ENCODE measurements at regions not wholly inside any gene's neighbourhood (a gene's known extent, or its start where the extent isn't known, plus 50 kb on each side); places are given as distances from the start of the nearest gene placed in this dataset.

DNA sequence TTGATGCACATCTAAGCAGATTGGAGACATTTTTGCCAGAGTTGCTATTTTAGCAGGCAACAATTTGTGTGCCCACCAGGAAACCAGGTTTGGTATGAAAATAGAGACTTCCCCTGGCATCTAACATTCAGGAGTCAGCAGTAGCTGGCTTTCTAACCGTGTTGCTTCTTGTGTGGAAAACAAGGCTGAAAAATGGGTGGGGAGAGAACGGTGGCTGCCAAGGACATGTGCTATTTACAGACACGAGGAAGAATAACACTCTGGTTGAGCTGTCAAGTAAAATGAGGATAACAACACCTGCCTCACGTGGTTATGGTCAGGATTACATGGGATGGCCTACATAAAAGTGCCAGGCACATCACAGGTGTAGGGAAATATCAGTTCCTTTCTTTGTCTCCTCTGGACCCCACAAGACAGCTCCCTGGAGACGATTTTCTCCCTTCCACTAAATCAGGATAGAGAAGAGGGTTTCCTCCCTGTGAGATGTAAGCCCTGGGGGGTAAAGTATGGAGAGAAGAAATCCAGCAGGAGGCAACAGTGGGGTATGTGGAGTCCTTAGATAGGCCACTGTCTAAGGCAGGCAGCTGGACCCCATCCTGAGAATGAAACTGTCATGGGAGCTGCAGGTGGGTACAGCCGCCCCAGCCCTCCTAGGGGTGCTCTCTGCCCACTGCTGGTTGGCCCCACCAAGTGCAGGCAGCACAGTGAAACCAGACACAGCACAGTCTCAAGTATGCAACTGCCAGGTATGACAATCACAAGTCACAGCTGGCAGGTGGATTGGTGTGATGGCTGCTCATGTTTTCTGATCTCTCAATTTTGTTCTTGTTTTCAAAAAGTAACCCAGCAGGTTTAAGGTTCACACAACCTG, 80.3 kb downstream of the TENT5C start:
- Histone ChIP-seq H3K27ac (peak overlapping the region; percentile 30; the same call in 1 of the 2 replicates), H4K20me1 (ENCODE audit: insufficient read depth) (no peaks in the 10 kb centered on the region), H3K4me3 (IDR thresholded peaks at IDR 0.05; ENCODE audit: insufficient read depth, low read depth, low read length) (no peak overlapping the region), H3K27me3 (ENCODE audit: insufficient read depth, low read depth) (no peaks in the 10 kb centered on the region), H3K79me2 (ENCODE audit: insufficient read depth, low read depth) (no peaks in the 10 kb centered on the region), H3K4me2 (peak overlapping the region; percentile 42; the same call in 1 of the 2 replicates), H3K36me3 (ENCODE audit: insufficient read depth) (no peaks in the 10 kb centered on the region), H3K4me1 (ENCODE audit: low read depth, poor library complexity, severe bottlenecking) (peaks cover 41% of the 10 kb centered on the region), H3K9ac (no peak overlapping the region), H2AFZ (ENCODE audit: low read depth) (no peak overlapping the region)
- TF ChIP-seq, protein P1, sequence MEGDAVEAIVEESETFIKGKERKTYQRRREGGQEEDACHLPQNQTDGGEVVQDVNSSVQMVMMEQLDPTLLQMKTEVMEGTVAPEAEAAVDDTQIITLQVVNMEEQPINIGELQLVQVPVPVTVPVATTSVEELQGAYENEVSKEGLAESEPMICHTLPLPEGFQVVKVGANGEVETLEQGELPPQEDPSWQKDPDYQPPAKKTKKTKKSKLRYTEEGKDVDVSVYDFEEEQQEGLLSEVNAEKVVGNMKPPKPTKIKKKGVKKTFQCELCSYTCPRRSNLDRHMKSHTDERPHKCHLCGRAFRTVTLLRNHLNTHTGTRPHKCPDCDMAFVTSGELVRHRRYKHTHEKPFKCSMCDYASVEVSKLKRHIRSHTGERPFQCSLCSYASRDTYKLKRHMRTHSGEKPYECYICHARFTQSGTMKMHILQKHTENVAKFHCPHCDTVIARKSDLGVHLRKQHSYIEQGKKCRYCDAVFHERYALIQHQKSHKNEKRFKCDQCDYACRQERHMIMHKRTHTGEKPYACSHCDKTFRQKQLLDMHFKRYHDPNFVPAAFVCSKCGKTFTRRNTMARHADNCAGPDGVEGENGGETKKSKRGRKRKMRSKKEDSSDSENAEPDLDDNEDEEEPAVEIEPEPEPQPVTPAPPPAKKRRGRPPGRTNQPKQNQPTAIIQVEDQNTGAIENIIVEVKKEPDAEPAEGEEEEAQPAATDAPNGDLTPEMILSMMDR (conservative IDR thresholded peaks at IDR 0.05; ENCODE audit: low read depth, low read length) = no peak

DNA sequence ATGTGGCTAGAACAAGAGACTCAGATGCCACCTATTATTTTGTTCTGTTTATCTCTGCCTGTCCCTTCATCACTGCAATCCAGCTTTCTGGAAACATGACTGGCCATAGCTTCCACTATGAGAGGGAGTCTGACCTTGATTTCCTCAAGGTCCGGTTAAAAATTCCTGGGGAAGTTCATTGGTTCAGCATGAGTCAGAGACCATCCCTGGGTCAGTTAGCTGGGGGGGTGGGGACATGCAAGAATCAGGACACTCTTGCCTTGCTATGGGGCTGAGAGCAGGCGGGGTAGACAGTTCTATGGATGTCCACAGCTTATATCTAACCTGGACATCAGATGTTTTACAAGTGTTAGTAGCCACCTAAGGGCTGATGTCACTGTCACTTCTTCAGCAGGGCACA, 81.1 kb downstream of the TENT5C start:
- TF ChIP-seq, protein P1 (conservative IDR thresholded peaks at IDR 0.05; ENCODE audit: low read depth, low read length) = no peak
- Histone ChIP-seq H3K27me3 (ENCODE audit: insufficient read depth, low read depth) (no peaks in the 10 kb centered on the region), H4K20me1 (ENCODE audit: insufficient read depth) (no peaks in the 10 kb centered on the region), H2AFZ (ENCODE audit: low read depth) (no peak overlapping the region), H3K9ac (no peak overlapping the region), H3K36me3 (ENCODE audit: insufficient read depth) (no peaks in the 10 kb centered on the region), H3K79me2 (ENCODE audit: insufficient read depth, low read depth) (no peaks in the 10 kb centered on the region), H3K27ac (no peak overlapping the region; the same call in 1 of the 2 replicates), H3K4me2 (no peak overlapping the region; the same call in 1 of the 2 replicates), H3K4me3 (IDR thresholded peaks at IDR 0.05; ENCODE audit: insufficient read depth, low read depth, low read length) (no peak overlapping the region), H3K4me1 (ENCODE audit: low read depth, poor library complexity, severe bottlenecking) (peaks cover 41% of the 10 kb centered on the region)

DNA sequence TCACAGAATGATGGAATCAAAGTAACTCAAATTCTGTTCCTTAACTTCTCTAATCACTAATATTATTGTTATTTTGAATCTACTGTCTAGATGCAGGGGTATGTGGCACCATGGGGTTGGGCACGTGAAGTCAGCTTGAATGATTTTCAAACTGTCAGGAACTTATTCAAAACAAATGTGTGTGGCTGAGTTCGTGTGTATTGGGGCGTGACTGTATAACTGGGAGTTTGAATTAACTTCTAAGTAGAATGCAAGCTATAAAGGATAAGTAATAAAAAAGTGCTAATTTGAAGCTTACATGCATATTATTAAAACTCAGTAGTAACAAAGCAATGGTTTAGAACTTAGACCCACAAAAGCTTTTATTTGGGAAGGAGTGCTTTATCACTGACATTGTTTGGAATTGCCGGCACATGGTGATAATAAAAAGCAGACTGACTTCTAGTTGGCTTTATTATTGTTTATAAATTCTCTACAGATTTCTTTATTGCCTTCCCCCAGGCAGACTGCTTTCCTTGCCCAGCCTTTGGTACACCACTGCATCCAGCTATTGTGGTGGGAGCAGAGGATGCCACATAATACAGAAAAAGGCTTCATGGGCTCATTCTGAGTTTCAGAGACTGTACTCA, 84.3 kb downstream of the TENT5C start:
- TF ChIP-seq, protein P1 (conservative IDR thresholded peaks at IDR 0.05; ENCODE audit: low read depth, low read length) = no peak
- no peak overlapping the region for H2AFZ ChIP-seq (ENCODE audit: low read depth)
- no peak overlapping the region for H3K27ac ChIP-seq
- H3K4me3 ChIP-seq (IDR thresholded peaks at IDR 0.05; ENCODE audit: insufficient read depth, low read depth, low read length) = no peak overlapping the region
- H3K4me2 ChIP-seq = no peak overlapping the region
- H3K9ac ChIP-seq = no peak overlapping the region
- H4K20me1 ChIP-seq (ENCODE audit: insufficient read depth) = no peaks in the 10 kb centered on the region
- H3K27me3 ChIP-seq (ENCODE audit: insufficient read depth, low read depth) = no peaks in the 10 kb centered on the region
- no peaks in the 10 kb centered on the region for H3K36me3 ChIP-seq (ENCODE audit: insufficient read depth)
- peaks cover 23% of the 10 kb centered on the region for H3K4me1 ChIP-seq (ENCODE audit: low read depth, poor library complexity, severe bottlenecking)
- no peaks in the 10 kb centered on the region for H3K79me2 ChIP-seq (ENCODE audit: insufficient read depth, low read depth)

DNA sequence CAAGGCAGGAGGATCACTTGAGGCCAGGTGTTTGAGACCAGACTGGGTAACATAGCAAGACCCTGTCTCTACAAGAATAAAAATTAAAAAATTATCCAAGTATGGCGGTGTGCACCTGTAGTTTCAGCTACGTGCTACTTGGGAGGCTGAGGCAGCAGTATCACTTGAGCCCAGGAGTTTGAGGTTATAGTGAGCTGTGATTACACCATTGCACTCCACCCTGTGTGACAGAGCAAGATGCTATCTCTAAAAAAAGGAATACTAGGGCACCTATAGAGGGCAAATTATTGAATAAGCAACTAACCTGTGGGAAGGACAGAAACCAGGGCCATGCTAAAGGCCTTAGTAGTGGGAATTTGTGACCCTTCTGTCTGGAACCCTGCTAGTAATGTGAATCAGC, 86.1 kb downstream of the TENT5C start:
- no peaks in the 10 kb centered on the region for H3K36me3 ChIP-seq (ENCODE audit: insufficient read depth)
- no peak overlapping the region for H3K27ac ChIP-seq
- no peaks in the 10 kb centered on the region for H3K79me2 ChIP-seq (ENCODE audit: insufficient read depth, low read depth)
- H4K20me1 ChIP-seq (ENCODE audit: insufficient read depth) = no peaks in the 10 kb centered on the region
- TF ChIP-seq, protein P1 (conservative IDR thresholded peaks at IDR 0.05; ENCODE audit: low read depth, low read length) = no peak
- H3K4me2 ChIP-seq = no peak overlapping the region
- no peaks in the 10 kb centered on the region for H3K27me3 ChIP-seq (ENCODE audit: insufficient read depth, low read depth)
- H3K4me3 ChIP-seq (IDR thresholded peaks at IDR 0.05; ENCODE audit: insufficient read depth, low read depth, low read length) = no peak overlapping the region
- H3K4me1 ChIP-seq (ENCODE audit: low read depth, poor library complexity, severe bottlenecking) = peaks cover 6% of the 10 kb centered on the region
- no peak overlapping the region for H3K9ac ChIP-seq
- H2AFZ ChIP-seq (ENCODE audit: low read depth) = no peak overlapping the region
